HS-5 (cell line): ENCODE measurements at regions not wholly inside any gene's neighbourhood (a gene's known extent, or its start where the extent isn't known, plus 50 kb on each side); places are given as distances from the start of the nearest gene placed in this dataset.
"Not testable (repeated sequence)": the region's sequence is repeated elsewhere in the genome, so short reads cannot be mapped to it uniquely, and the experiment has no call there.

Experiments
- DNase-seq: peaks from one replicate; pipeline ENCODE4 v3.0.0-alpha.2; 2012; ENCODE audit warnings: low read depth

GRCh38 chr4:10276152-10276551, 159.6 kb upstream of the WDR1 start:
- no peak for DNase-seq

- DNase-seq, result no peak
Observed at GRCh38 chr4:10275696-10276095, 159.1 kb upstream of the WDR1 start.

- no peak for DNase-seq
Observed at GRCh38 chr4:10273030-10273429, 156.4 kb upstream of the WDR1 start.

GRCh38 chr4:10272511-10272910, 155.9 kb upstream of the WDR1 start:
- DNase-seq, result no peak

GRCh38 chr4:10267066-10267465, 150.5 kb upstream of the WDR1 start:
- DNase-seq, result no peak

GRCh38 chr4:10260777-10261176, 144.2 kb upstream of the WDR1 start:
- DNase-seq, result no peak

- DNase-seq, result no peak
Observed at GRCh38 chr4:10259976-10260375, 143.4 kb upstream of the WDR1 start.

GRCh38 chr4:10256203-10256602, 139.6 kb upstream of the WDR1 start:
- DNase-seq, result no peak

GRCh38 chr4:10253765-10254164, 137.2 kb upstream of the WDR1 start:
- no peak for DNase-seq

GRCh38 chr4:10245751-10246150, 129.2 kb upstream of the WDR1 start:
- DNase-seq, result no peak

GRCh38 chr4:10243856-10244255, 127.3 kb upstream of the WDR1 start:
- no peak for DNase-seq

- DNase-seq, result no peak
Observed at GRCh38 chr4:10240691-10241090, 124.1 kb upstream of the WDR1 start.

GRCh38 chr4:10239982-10240654, 123.5 kb upstream of the WDR1 start:
- DNase-seq, result no peak

- no peak for DNase-seq
Observed at GRCh38 chr4:10237131-10237530, 120.5 kb upstream of the WDR1 start.

GRCh38 chr4:10232114-10232513, 115.5 kb upstream of the WDR1 start:
- DNase-seq, result no peak

- DNase-seq, result no peak
Observed at GRCh38 chr4:10226756-10227155, 110.2 kb upstream of the WDR1 start.

- DNase-seq, result no peak
Observed at GRCh38 chr4:10225096-10225495, 108.5 kb upstream of the WDR1 start.

- DNase-seq, result no peak
Observed at GRCh38 chr4:10223782-10224181, 107.2 kb upstream of the WDR1 start.

- not testable (repeated sequence) for DNase-seq
Observed at GRCh38 chr4:10213481-10213880, 96.9 kb upstream of the WDR1 start.

- no peak for DNase-seq
Observed at GRCh38 chr4:10212901-10213300, 96.3 kb upstream of the WDR1 start.

- peak; percentile 55 for DNase-seq
Observed at GRCh38 chr4:10212400-10212799, 95.8 kb upstream of the WDR1 start.

- DNase-seq, result no peak
Observed at GRCh38 chr4:10207116-10207515, 90.5 kb upstream of the WDR1 start.

GRCh38 chr4:10205223-10205622, 88.6 kb upstream of the WDR1 start:
- no peak for DNase-seq

- no peak for DNase-seq
Observed at GRCh38 chr4:10204401-10205058, 87.9 kb upstream of the WDR1 start.
